HG02943 (cell line): ENCODE measurements at regions not wholly inside any gene's neighbourhood (a gene's known extent, or its start where the extent isn't known, plus 50 kb on each side); places are given as distances from the start of the nearest gene placed in this dataset.
A peak's percentile ranks its signal among the peaks of the same experiment; 100 is the strongest.

Experiments used
- ATAC-seq: cut with Tn5 transposase; IDR thresholded peaks from one replicate; pipeline ENCODE4 v1.9.1; 2021; ENCODE audit warnings: mild to moderate bottlenecking, low read depth, moderate library complexity; ENCODE audit not compliant: unreplicated experiment

DNA sequence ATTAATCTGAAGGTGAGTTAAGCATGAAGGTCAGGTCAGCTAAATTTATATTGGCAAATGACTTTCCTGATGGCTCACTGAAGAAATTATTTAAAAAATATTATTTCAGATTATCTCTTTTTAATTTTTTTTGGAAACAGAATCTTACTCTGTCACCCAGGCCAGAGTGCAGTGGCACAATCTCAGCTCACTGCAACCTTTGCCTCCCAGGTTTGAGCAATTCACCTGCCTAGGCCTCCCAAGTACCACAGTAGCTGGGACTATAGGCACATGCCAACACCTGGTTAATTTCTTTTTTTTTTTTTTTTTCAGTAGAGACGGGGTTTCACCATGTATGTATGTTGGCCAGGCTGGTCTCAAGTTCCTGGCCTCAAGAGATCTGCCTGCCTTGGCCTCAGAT lies 976.7 kb downstream of the TTLL7 start:
- no peak for ATAC-seq

DNA sequence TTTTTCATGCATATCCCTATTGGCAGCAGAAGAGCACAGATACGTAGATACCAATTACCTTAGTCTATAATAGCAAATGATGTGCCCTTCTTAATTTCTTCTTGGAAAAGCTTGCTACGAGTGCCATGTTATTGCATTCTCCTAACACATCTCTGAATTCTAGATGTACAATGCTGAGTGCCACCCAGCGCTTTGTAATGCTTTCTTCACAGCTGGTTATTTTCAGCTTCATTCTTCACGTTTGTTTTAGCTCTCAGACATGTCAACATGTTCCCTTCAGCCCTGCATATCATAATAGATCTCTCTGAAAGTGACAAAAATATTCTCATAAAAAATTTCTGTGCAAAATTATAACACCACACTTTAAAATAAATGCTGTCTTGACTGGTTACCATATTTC lies 981.2 kb downstream of the TTLL7 start:
- no peak for ATAC-seq

DNA sequence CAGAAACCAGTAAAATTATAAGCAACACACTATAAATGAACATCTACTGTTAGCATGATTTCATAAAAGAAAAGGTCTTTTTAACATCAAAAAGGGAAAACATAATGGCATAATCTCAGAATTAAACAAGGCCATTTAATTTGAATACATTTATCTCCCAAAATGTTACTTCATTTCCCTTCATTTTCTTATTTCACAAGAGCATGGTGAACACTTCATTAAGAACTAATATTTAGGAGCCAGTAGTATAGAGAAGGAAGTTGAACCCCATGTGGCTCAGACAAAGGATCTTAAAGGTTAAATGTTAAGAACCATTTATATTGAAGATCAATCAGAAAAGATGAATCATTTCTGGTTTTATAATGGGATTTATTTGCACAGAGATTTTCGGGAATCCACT lies 981.7 kb downstream of the TTLL7 start:
- ATAC-seq = no peak

DNA sequence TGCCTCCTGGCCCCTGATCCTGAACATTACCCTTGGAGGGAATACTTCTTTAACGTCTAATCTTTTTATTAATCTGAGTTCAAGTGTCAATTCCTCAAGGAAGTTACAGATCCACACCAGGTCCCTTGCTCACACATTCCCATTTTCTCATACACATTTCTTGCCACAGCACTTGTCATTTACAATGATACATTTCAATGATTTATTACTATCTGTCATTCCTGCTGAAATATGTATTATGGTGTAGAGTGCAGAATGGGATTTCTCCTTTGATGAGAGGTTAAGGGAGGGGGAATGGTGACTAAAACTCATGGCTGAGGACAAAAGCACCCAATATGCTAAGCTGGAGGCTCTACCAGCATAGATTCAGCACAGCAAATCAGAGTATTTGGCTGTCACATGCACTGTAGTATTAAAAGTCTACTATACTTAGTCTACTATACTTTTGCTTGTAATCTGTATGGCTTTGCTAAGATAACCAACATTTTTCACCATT lies 982.5 kb downstream of the TTLL7 start:
- ATAC-seq = no peak

DNA sequence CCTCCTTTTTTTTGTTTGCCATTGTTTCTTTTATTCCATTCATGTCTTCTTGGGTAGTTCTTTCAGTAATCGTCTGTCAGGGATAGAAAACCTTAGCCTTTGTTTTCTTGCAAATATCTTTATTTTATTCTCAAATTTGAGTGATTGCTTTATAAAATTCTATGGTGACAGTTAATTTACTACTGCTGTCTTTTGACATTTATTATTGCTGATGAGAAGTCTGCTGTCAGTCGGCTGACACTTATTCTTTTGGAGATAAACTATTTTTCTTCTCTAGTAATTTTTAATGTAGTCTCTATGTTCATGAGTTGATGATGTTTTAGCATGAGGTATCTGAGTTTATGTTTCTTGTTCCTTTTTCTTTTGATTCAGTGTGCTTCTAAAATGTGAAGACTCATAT lies 983.8 kb downstream of the TTLL7 start:
- no peak for ATAC-seq

DNA sequence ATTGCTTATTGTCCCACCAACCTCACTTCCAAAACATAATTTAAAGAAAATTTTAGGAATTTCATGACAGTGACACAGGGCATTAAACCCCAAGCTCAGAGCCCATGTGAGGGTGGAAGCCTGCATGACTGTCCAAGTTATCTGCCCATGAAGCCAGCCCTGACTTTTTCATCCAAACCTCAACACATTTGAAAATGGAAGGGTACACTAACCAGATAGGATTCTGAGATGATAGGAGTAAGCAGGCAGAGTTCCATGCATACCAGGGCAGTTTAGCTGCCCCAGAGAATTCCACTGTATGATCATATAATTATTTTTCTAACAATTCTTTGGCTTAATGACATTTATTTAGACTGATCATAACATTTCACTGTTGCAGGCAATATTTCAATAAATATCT lies 986.0 kb downstream of the TTLL7 start:
- ATAC-seq = no peak

DNA sequence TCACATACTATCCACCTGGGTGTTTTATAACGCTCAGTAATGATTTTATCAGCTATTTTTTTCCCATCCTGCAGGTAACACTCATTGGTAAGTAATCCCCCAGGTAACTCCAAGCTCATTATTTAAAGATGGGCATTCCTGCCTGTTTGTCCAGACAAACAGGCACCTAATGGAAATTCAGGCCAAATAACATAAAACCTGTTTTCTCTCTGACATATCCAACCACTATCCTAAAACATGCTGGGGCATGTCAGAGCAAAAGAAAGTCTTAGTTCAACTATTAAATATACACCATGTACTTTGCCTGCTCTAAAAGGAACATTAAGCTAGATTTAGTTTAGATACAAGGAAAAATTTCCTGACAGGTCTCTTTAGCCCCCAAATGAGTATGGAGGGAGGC lies 987.7 kb downstream of the TTLL7 start:
- ATAC-seq = no peak

DNA sequence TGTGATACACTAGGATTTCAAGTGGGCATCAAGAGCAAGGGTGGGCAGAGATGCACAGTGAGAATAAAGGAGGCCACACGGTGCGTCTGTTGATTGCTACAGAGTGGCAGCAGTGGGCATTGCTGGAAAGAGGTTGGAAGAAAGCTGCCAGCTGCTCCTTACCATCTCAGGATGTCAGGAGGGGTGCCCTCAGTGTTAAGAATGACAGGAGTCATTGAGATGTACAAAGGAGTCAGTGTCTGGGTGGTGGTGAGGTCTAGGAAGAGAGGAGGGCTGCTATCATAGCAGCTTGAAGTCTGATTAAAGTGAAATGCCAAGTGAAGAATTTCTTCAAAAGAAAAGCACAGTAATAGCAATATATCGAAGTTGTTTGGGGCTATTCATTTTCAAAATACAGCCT lies 992.7 kb downstream of the TTLL7 start:
- no peak for ATAC-seq

DNA sequence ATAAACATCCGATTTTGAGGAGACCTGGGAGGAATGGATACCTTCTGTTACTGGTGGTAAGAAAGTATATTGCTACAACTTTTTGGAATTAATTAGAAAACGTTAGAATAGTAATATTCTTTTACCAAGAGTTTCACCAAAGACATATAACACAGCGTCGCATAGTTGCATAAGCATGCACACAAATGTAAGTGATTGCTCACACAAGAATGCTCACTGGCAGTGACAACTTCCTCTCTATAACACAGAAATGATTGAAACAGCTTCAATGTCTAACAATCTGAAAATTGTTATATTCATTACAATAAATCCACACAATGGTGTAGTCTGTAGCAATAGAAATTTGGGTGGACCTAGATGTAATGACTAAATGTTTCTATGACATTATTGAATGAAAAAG lies 998.6 kb downstream of the TTLL7 start:
- no peak for ATAC-seq

DNA sequence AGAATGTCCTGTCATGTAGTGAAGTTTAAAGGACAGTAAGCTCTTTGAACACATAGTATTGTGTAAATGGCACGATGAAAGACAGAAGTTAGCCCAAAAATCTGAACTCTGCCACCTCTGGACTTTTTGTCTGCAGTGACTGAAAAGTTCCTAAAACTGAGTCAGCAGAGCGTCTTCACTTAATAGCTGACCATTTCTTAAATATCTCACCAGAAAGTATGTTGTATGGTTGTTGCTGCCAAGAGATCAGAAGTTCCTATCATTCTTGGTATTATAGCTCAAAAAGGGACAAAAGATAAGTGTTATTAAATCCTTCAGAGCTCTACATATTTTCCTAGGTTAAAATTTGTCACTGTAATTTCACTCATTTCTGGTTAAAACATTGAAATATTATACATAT lies 1003.0 kb downstream of the TTLL7 start:
- ATAC-seq = no peak

DNA sequence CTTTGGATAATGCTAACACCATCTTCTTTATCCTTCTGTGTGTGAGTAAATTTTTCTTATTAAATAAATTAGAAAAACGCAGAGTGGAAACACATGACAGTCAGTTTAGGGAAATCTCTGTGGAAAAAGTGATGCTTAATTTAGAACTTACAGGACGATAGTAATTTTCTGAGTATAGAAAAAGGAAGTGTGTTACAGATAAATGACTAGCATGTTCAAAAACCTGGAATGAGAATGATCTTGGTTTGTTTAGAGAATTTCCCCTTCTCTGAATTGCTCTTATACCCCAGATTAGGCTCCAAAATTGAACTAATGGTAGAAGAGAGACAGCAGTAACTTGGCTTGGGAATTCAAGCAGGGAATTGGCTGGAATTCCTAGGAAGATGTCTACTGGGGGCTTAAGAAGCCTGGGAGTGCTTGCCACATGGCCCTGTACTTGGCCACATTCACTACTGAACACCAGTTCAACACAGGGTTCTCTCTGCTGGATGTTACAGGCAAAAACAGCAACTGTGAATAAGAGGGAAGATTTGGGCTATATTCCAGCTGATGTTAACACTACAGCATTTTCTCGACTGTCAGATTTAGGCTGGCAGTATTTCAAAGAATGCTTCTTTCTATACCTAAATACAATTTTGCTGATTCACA lies 1004.2 kb downstream of the TTLL7 start:
- ATAC-seq = no peak

DNA sequence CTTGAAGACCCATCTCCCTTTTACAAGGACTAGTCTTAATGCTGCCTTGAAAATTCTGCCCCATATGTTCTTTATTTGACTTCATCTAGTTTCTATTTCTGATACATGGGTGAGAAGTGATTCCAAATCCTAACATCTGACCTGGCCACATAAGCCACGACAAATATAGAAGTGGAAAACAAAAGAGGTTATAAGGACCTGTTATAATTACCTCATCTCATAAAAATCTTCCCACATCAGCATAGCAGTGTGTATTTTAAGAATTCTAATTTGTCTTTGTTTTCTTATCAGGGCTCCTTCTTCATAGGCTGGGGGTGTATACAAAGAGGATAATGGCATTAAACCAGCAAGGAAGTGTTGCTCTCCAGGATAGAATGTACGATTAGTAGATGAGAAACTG lies 1007.4 kb downstream of the TTLL7 start:
- no peak for ATAC-seq

DNA sequence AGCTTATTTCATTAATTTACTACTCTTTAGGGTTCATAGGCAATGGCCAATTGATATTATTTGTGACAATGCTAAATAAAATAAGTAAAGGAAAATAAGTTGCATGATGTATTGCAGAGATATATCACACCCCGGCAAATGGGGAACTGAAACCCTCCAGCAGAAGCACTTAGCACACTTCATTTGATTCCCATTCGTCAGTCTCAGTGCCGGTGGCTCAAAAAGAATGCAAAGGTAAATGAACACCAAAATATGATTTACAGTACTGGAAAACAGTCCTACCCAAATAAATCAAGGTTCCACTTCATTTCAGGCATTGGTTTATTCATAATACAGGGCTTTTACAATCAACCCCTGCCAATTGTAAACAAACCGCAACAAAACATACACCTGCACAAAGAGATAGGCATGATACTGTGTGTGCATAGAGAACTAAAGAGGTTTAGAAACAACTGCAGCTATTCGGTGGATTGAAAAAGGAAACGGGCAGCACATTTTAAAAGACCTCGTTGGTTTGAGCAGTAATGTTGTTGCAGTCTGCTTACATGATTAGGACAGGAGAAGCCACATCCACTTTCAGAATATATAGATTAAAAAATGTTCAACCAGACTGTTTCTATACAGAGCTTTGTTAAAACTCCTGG lies 1019.2 kb downstream of the TTLL7 start:
- peak; percentile 96 for ATAC-seq

DNA sequence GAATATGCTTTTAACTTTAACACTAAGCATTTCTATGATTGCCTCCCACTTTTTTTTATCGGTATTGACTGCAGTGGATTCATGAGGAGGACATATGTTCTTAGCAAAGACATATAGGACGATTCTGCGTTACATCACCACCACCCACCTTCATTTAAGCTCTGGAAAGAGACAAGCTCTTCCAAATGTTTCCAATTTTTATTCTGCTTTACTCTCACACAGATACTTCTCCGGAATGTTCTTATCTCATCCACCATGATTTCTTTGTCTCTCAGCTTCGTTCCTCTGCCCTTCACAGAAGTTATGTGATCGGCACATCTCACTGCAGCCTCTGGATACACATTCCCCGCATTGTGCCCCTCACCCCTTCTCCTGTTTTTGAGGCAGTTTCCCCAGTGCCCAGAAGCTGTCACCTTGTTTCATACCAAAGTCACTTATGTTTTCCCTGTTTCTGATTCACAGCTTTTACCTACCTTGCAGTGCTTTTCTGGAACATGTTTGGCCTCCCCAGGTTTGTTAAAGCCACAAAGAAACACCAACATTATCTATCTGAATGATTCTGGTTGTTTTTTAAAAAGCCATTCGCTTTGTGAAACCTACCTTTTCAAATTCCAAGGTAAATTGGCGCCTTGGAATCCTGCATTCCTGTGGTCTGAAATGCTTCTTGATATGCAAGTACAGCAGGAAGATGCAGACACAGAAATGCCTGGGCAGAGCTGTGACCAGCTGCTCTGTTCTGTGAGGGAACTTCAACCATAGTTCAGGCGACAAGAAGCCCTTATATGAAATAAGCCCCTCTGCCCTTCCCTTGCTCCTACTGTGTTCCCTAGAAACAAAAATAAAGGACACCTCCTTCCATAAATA lies 1020.2 kb downstream of the TTLL7 start:
- no peak for ATAC-seq

DNA sequence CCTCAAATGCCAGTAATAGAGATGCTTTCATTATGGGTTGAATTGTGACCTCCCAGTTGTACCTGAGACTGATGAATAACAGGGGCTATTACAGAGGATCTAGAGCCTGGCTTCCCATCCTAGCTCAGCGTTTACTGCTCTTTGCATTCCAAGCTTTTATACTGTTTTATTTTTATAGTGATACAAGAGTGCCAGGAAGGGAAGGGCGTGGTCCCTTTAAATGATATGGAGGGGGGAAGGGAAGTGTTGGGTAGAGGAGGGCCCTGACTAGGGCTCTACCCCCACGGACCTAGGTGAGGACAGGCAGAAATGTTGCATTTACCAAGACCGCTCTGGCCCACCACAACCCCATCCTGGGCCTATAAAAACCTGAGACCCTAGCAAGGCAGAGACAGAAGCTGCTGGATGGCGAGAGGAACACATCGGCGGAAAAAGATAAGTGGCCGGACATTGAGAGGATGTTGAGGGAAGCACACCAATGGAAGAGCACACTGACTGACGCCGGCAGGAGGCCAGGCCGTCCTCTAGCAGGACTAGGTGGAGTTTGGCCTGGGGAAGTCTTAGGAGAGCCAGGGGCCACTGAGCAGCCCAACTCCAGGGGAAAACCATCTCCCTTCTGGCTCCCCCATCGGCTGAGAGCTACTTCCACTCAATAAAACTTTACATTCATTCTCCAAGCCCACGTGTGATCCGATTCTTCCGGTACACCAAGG lies 1025.9 kb downstream of the TTLL7 start:
- no peak for ATAC-seq

DNA sequence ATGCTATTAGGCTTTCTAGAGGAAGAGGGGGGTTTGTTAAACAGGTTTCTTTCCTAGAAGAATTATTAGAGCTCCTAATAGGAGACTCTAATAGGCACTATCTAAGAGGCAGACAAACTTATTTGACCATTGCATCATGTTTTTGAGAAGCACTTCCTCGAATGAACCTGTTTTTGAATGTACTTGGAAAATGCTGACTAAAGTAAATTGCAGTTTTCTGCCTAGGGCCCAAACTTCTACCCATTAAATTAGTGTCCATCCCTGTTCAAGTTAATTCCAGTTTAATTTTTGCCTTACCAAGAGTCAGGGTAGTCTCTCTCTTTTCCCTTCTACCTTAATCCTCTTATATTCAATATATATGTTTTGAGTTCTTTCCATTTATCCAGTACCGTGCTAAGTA lies 1029.6 kb downstream of the TTLL7 start:
- no peak for ATAC-seq

DNA sequence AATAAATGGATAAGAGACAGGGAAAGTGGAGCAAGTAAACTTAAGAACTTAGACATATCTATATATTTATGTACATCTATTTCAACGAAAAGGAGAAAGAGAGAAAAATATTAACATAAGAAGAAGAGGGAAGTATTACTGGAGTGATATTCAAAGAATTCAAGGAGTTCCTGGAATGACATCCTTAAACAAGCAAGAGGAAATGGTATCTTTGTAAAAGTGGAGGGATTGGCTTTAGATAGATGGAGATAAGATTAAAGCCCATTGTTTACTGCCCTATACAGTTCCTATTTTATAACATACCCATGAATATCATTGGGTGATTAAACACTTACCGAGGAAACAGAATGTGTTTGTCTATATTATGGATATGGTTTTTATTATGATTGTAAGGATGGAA lies 1036.3 kb downstream of the TTLL7 start:
- no peak for ATAC-seq

DNA sequence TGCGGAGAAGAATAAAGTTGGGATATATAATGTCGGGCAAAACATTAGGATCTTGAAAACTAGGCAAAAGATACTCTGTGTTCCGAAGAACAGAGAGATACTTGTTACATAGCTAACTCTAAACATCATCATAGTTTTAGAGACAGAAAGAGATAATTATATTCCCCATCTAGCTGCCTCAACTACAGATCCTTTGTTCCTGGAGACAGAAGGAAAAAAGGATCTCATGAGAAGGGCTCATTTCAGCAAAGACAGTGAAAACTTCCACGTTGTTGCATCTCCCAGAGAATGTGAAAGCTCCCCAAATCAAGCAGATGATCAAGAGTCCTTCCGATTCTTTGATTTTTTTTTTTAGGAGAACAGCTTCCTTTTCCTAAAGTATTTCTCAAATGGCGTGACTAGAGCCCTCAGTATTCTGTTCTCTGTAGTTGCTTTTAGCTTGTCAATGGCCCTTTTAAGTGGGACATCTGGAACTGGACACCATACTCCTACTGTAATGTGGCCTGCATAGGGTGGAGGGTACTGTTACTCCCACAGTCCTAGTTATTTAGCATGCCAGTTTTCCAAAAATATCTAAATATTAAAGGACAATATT lies 1048.2 kb downstream of the TTLL7 start:
- no peak for ATAC-seq

DNA sequence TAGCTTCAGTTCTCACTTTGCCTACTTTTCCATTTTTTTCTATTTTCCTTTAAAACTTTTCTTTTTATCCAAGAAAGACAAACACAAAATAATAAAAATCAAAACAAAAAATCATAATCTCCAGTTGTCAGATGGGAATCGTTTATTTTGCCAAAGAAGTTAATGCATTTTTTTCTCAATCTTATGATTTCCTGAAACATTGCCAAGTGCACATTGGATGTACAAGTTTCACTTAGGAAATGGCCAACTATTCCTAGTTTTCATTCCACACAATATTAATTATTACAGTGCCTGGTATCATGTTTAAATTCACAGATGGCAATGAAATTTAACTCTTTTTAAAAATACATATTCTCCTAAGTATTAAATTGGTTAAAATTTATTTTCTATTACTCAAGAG lies 1050.5 kb downstream of the TTLL7 start:
- no peak for ATAC-seq

DNA sequence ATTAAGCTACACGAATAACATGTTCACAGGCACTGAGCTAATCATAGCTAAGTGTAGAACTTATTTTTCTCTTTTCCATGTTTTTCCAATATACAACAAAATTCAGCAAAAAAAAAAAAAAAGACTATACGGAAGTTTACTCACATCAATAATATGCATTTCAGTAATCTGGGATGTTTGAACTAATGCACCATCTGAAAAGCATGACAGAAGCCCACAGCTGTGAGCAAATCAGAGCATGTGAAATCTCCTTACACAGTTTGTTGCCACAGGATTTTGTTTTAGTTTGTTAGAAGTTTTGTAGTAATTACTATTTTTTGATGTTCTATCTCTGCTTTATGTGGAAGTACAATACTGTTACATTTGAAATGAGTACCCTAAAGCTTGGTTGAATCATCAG lies 1051.7 kb downstream of the TTLL7 start:
- ATAC-seq = no peak
